ENCODE measurements at regions not wholly inside any gene's neighbourhood (a gene's known extent, or its start where the extent isn't known, plus 50 kb on each side); places are given as distances from the start of the nearest gene placed in this dataset.

- TF ChIP-seq CTCF (IDR thresholded peaks at IDR 0.05; ENCODE audit: control extremely low read depth in 1 of 3, insufficient read depth in 1 of 3, low read depth in 1 of 3, low read length in 3 of 3) (no peak), POLR2A (IDR thresholded peaks at IDR 0.05; ENCODE audit: control extremely low read depth in 1 of 2, low read depth in 2 of 2, low read length in 2 of 2) (no peak), EP300 (IDR thresholded peaks at IDR 0.05; ENCODE audit: borderline replicate concordance in 1 of 2, low read depth in 2 of 2, low read length in 2 of 2) (no peak), ATF2 (IDR thresholded peaks at IDR 0.05; ENCODE audit: low read length) (no peak), FOSL1 (IDR thresholded peaks at IDR 0.05; ENCODE audit: insufficient read depth, low read depth, low read length) (no peak), EZH2 (IDR thresholded peaks at IDR 0.05; ENCODE audit: low read depth, low read length, severe bottlenecking) (no peak), TAF7 (optimal IDR thresholded peaks at IDR 0.05; ENCODE audit: borderline replicate concordance, low read depth, low read length) (no peak), JUND (IDR thresholded peaks at IDR 0.05; ENCODE audit: low read length) (no peak), TEAD4 (IDR thresholded peaks at IDR 0.05; ENCODE audit: low read depth, low read length) (no peak)
These were observed 80.3 kb upstream of the SKAP2 start for GRCh38 chr7:26944501-26945358.
